ENCODE measurements at regions not wholly inside any gene's neighbourhood (a gene's known extent, or its start where the extent isn't known, plus 50 kb on each side); places are given as distances from the start of the nearest gene placed in this dataset.

DNA sequence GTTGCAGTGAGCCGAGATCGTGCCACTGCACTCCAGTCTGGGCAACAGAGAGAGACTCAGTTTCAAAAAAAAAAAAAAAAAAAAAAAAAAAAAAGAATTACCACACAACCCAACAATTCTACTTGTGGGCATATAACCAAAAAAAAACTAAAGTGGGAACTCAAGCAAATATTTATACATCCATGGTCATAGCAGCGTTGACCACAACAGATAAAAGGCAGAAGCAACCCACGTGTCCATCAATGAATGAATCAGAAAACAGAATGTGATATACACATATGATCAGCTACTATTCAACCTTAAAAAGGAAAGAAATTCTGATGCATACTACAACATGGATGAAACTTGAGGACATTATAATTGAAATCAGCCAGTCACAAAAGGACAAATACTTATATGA, 179.3 kb upstream of the NEBL start:
- H3K4me1 Mint-ChIP-seq = no peaks in the 10 kb centered on the region
- no peaks in the 10 kb centered on the region for H3K9me3 Mint-ChIP-seq
- no peak overlapping the region for H3K27ac Mint-ChIP-seq
- H3K4me3 Mint-ChIP-seq = no peak overlapping the region
- ATAC-seq = no peak
- H3K27me3 Mint-ChIP-seq = no peaks in the 10 kb centered on the region
- H3K36me3 Mint-ChIP-seq = no peaks in the 10 kb centered on the region

DNA sequence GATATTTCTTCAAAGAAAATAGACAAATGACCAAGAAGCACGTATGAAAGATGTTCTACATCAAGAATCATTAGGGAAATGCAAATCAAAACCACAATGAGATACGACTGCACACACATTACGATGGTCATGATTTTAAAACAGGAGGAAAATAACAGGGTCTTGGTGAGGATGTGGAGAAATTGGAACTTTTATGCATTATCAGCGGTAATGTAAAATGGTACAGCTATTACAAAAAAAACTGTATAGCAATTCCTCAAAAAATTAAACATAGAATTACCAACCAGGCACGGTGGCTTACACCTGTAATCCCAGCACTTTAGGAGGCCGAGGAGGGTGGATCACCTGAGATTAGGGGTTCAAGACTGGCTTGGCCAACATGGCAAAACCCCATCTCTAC, 178.8 kb upstream of the NEBL start:
- H3K4me3 Mint-ChIP-seq = no peak overlapping the region
- H3K4me1 Mint-ChIP-seq = no peaks in the 10 kb centered on the region
- ATAC-seq = no peak
- no peaks in the 10 kb centered on the region for H3K27me3 Mint-ChIP-seq
- H3K9me3 Mint-ChIP-seq = no peaks in the 10 kb centered on the region
- H3K27ac Mint-ChIP-seq = no peak overlapping the region
- H3K36me3 Mint-ChIP-seq = no peaks in the 10 kb centered on the region

DNA sequence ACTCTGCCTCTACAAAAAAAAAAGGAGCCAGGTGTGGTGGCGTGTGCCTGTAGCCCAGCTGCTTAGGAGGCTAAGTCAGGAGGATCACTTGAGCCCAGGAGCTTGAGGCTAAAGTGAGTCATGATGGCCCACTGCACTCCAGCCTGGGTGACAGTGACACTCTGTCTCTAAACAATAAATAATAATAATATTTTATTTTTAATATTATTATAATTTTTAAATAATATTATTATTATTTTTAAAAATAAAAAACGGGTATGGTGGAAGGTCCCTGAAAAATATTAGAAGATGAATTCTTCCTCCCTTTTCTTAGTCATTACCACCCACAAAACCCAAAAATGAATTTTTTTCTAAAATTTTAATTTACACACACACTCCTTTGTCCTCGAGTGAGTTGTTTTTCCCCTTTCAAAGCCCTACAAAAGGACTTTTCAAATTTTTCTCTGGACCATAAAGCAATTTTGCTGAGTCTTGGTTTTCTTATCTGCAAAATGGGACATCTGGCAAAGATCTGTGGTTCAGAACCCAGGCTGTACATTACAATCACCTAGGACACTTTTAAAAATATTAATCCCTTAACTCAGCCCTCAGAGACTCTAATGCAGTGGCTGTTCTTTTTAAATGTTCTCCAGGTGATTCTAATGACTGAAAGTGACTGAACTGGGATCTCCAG, 174.0 kb upstream of the NEBL start:
- Mint-ChIP-seq H3K27ac (no peak overlapping the region), H3K9me3 (no peaks in the 10 kb centered on the region), H3K4me1 (no peaks in the 10 kb centered on the region), H3K36me3 (no peaks in the 10 kb centered on the region), H3K27me3 (no peaks in the 10 kb centered on the region), H3K4me3 (no peak overlapping the region)
- no peak for ATAC-seq

DNA sequence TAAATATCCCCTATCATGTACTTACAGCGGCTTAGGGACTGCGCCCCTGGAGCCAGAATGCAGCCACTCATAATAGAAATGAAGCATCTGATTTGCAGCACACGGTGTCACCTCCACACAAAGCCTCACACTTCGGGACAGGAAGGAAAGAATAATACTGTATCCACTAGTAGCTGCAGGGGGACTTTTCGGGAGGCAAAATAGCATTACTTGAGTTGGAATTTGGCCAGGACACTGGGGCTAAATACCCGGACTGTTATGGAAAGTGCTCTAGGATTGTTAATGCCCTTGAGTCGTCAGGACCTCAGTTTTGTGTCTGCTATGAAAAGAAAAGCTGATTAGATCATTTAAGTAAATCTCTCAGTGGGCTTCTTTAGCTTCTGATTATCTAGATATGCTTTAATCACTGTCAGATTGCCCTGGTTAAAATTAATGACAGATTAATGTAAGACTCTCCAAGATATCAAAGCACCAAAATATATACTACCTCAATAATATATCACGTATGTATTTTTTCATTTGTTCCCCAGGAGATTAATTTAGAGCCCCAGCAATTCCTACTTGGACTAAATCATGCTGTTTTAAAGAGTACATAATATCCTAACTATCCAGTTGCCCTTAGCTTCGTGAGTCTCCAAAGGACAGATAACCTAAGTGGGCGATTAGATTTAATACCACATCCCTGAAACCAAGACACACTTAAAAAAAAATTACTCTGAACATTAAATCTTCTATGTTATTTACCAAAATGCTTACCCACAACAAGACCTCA, 173.0 kb upstream of the NEBL start:
- Mint-ChIP-seq H3K27ac (no peak overlapping the region), H3K9me3 (no peaks in the 10 kb centered on the region), H3K4me3 (no peak overlapping the region), H3K36me3 (no peaks in the 10 kb centered on the region), H3K27me3 (peaks cover 3% of the 10 kb centered on the region), H3K4me1 (no peaks in the 10 kb centered on the region)
- no peak for ATAC-seq

DNA sequence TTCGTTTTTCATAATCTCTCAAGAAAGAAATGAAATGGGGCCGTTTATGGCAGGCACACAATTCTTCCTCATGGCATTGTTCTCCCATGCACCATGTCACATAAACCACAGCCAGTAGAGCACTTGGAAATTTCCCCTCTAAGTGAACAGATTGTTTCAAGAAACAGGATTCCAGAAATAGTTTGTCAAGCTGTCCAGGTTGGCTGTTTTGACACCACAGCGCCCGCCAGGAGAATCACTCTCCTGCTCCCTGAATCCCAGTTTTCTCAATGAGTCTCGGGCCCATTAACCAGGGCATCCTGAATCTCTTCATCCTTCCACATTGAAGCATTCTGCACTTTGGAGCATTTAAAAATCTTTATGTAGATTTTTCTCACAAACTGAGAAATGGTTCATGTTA, 172.2 kb upstream of the NEBL start:
- ATAC-seq = no peak
- Mint-ChIP-seq H3K27me3 (peaks cover 12% of the 10 kb centered on the region), H3K36me3 (no peaks in the 10 kb centered on the region), H3K9me3 (no peaks in the 10 kb centered on the region), H3K4me3 (no peak overlapping the region), H3K27ac (no peak overlapping the region), H3K4me1 (no peaks in the 10 kb centered on the region)

DNA sequence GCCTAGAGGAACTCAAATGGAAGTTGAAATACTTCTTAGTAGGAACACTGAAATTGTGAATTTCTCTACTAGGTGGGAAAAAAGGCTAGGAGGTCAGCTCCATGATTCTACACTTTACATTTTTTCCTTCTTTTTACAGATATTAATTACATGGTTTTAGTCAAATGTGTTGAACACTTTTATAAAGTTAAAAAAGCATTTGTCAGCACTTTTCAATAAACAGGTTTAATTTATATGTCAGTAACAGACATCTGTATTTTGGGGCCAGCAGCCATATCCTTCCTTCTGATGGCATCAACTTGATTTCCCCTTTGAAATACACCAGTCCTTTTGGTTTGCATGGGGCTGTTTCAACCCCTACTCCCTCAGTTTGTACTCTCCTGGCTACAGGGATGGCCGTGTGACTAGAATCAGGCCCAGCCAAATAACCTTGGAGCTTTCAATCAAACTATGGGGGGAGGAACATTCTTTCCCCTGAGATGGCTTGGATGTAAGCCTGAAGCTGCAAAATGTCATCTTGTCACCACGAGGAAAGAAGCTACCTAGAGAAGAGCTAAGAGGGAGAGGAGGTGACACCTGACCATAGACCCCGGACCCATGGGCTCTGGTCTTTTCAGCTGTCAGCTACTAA, 171.0 kb upstream of the NEBL start:
- ATAC-seq = no peak
- H3K9me3 Mint-ChIP-seq = no peaks in the 10 kb centered on the region
- no peaks in the 10 kb centered on the region for H3K36me3 Mint-ChIP-seq
- H3K4me3 Mint-ChIP-seq = no peak overlapping the region
- H3K27ac Mint-ChIP-seq = no peak overlapping the region
- H3K4me1 Mint-ChIP-seq = no peaks in the 10 kb centered on the region
- H3K27me3 Mint-ChIP-seq = peaks cover 12% of the 10 kb centered on the region

DNA sequence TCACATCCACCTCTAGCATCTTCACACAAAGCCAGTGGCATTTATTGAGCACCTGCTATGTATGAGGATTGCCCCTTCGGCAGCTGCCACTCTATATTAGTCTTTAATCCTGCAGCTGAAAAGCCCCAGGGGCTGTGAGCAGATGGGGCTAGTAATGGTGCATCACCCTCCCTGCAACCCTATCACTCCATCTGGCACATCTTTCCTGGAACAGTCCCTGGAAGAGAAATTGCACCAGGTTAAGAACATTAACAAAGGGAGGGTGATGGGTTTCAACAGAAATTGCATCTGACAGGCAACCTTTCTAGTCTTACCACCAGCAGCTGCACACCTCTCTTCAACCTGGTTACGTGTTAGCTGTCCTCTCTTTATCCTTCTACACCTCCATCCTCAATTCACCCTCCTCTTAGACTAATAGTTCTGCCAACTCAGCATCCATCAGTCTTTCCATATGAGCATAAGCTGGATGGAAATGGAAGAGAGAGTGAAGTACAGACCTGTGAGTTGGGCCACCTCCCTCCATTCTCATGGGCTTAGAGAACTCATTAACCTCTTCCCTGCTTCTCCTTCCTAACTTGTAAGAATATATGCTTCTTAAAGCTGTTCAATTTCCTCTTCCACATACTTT, 168.6 kb upstream of the NEBL start:
- peaks cover under 1% of the 10 kb centered on the region for H3K9me3 Mint-ChIP-seq
- H3K27me3 Mint-ChIP-seq = peaks cover 12% of the 10 kb centered on the region
- H3K4me1 Mint-ChIP-seq = no peaks in the 10 kb centered on the region
- no peak for ATAC-seq
- no peak overlapping the region for H3K4me3 Mint-ChIP-seq
- H3K27ac Mint-ChIP-seq = no peak overlapping the region
- H3K36me3 Mint-ChIP-seq = no peaks in the 10 kb centered on the region

DNA sequence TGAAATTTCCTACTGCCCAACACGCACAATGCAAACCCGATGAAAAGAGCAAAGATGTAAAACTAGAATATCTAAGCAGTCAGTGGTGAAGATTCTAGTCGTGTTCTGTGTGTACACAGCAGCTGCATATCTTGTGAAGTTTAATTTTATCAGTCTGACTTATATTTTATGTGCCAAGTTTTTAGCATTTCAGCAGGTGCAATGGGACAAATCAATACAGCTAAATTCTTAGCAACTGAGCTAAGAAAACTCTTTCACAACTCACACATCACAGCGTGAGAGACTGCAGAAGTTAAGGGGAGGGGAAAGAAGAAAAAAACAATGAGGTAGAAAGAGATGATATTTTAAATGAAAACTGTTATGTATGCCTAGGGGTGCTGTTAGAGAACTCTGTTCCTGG, 164.9 kb upstream of the NEBL start:
- no peak overlapping the region for H3K27ac Mint-ChIP-seq
- no peaks in the 10 kb centered on the region for H3K36me3 Mint-ChIP-seq
- peaks cover 12% of the 10 kb centered on the region for H3K27me3 Mint-ChIP-seq
- no peak overlapping the region for H3K4me3 Mint-ChIP-seq
- no peak for ATAC-seq
- H3K4me1 Mint-ChIP-seq = no peaks in the 10 kb centered on the region
- H3K9me3 Mint-ChIP-seq = peaks cover 6% of the 10 kb centered on the region

DNA sequence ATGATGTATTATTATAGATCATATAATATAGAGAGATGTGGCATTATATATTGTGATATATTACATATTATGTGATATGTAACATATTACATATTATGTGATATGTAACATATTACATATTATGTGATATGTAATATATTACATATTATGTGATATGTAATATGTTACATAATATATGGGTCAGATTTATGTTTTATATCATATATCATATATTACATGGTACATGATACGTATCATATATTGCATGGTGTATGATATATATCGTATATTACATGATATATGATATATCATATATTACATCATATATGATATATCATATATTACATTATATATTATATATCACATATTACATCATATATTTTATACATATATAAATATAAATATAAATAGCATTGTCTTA, 164.1 kb upstream of the NEBL start:
- ATAC-seq = no peak
- no peaks in the 10 kb centered on the region for H3K4me1 Mint-ChIP-seq
- H3K27me3 Mint-ChIP-seq = peaks cover 12% of the 10 kb centered on the region
- no peak overlapping the region for H3K27ac Mint-ChIP-seq
- no peaks in the 10 kb centered on the region for H3K36me3 Mint-ChIP-seq
- H3K4me3 Mint-ChIP-seq = no peak overlapping the region
- peaks cover 6% of the 10 kb centered on the region for H3K9me3 Mint-ChIP-seq

DNA sequence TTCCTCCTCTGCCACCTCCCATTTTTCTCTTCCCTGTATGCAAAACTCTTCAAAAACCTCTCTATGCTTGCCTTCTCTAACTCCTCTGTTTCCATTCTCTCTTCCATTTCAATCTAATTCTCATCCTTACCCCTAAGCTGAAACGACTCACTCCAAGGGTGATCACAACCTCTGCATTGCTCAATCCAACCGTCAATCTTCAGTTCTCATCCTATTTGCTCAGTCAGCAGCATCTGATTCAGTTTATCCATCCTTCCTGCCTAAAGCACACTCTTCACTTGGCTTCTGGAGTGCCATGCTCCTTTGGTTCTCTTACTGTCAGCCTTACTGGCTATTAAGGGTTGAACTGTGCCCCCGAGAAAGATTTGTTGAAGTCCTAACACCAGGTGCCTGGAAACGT, 163.5 kb upstream of the NEBL start:
- no peaks in the 10 kb centered on the region for H3K4me1 Mint-ChIP-seq

DNA sequence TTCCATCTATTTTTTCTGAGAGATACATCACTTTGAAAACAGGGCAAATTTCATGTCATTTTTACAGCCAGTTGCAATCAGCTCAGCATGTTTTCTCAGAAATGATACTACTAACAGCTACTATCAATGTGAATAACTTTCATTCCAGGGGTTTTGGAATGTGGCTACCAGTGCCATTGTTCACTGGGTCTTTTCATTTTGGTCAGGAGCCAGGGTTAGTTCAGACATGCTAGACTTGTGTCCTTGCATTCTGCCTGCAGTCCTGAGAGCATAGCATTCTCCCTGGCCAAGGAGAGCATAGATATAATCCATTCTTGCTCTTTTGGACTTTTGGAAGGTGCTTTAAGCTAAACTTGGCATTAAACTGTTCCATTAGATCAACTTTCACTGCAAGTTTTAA, 160.9 kb upstream of the NEBL start:
- Mint-ChIP-seq H3K36me3 (no peaks in the 10 kb centered on the region), H3K27me3 (no peaks in the 10 kb centered on the region), H3K4me1 (no peaks in the 10 kb centered on the region), H3K4me3 (no peak overlapping the region), H3K9me3 (peaks cover 6% of the 10 kb centered on the region), H3K27ac (no peak overlapping the region)
- ATAC-seq = no peak

More for the DNA sequence above, 163.5 kb upstream of the NEBL start:
- ATAC-seq = no peak
- H3K9me3 Mint-ChIP-seq = peaks cover 6% of the 10 kb centered on the region
- no peak overlapping the region for H3K27ac Mint-ChIP-seq
- no peak overlapping the region for H3K4me3 Mint-ChIP-seq
- H3K36me3 Mint-ChIP-seq = no peaks in the 10 kb centered on the region
- H3K27me3 Mint-ChIP-seq = peaks cover 12% of the 10 kb centered on the region

DNA sequence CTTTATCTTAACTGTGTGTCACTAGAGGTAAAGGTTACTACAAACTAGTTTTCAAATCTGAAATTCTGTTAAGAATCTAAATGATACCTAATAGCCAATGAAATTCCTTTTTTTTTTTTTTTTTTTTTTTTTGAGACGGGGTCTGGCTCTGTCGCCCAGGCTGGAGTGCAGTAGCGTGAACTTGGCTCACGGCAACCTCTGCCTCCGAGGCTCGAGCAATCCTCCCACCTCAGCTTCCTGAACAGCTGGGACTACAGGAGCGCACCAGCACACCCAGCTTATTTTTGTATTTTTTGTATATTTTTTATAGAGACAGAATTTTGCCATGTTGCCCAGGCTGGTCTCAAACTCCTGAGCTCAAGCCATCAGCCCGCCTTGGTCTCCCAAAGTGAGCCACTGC, 160.3 kb upstream of the NEBL start:
- H3K4me1 Mint-ChIP-seq = no peaks in the 10 kb centered on the region
- H3K27me3 Mint-ChIP-seq = no peaks in the 10 kb centered on the region
- no peak overlapping the region for H3K27ac Mint-ChIP-seq
- peaks cover 6% of the 10 kb centered on the region for H3K9me3 Mint-ChIP-seq
- H3K4me3 Mint-ChIP-seq = no peak overlapping the region
- ATAC-seq = no peak
- H3K36me3 Mint-ChIP-seq = no peaks in the 10 kb centered on the region

DNA sequence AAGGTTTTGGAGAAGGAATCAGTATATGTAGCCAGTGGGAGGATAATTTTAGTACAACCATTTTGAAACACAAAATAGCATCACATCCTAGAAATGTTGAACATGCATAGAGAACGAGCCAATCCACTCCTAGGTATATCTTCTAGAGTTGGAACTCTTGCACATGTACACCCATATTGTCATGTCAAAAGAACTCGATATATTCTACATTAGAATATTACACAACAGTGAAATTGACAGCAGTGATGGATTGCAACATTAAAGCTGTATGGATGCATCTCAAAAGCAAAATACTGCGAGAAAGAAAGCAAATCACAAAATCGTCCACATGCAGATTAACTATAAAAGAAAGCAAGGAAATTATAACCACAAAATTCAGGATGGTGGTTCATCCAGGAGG, 159.3 kb upstream of the NEBL start:
- no peaks in the 10 kb centered on the region for H3K4me1 Mint-ChIP-seq
- H3K36me3 Mint-ChIP-seq = no peaks in the 10 kb centered on the region
- H3K9me3 Mint-ChIP-seq = peaks cover 6% of the 10 kb centered on the region
- ATAC-seq = no peak
- H3K27ac Mint-ChIP-seq = no peak overlapping the region
- no peak overlapping the region for H3K4me3 Mint-ChIP-seq
- no peaks in the 10 kb centered on the region for H3K27me3 Mint-ChIP-seq

DNA sequence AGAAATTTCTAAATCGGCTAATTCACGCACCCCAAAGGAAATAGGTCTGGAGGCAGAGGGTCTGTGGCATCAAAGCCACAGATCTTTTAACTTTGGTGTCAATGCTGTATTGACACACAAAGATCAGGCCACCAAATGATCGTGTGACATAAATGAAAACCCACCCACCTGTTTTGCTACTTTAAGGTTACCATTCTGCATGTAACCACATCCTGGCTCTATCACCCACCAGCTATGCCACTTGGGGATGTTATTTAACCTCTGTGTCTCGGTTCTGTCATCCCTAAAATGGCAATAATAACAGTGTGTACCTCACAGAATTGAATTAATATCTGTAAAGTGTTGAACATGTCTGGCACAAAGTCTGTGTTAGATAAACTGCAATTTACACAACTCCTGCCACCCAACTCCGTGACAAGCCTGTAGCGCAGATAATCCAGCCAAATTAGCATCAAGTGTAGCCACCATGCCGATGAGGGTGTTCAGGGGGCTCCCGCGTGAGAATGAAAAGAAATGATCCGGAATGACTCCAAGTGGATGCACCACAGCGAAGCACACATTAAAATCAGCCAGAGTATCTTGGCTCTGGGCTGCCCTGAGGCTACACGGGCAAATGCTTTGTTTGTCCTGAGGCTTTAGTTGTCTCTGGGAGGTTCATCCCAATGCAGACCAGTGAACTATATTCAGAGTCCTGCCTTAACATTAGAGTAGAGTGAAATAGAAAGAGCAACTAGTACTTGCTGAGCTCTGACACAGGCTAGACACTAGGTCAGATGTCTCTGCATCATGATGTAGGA, 158.4 kb upstream of the NEBL start:
- Mint-ChIP-seq H3K9me3 (peaks cover 10% of the 10 kb centered on the region), H3K4me3 (no peak overlapping the region), H3K4me1 (no peaks in the 10 kb centered on the region), H3K36me3 (no peaks in the 10 kb centered on the region), H3K27ac (no peak overlapping the region), H3K27me3 (no peaks in the 10 kb centered on the region)
- ATAC-seq = no peak

Data from stimulated activated memory B cell treated with anti-CD40 and anti-IgM and Interleukin-4, amounts not matched to agents 10 μg/mL and 1 μg/mL and 100 μg/mL, for 72 hours (primary cell).